COR-L47 (cell line): ENCODE measurements at regions not wholly inside any gene's neighbourhood (a gene's known extent, or its start where the extent isn't known, plus 50 kb on each side); places are given as distances from the start of the nearest gene placed in this dataset.

ENCODE experiments used
- DNase-seq: peaks from one replicate; lab custom pipeline; 2025; lab: John Stamatoyannopoulos, UW

DNA sequence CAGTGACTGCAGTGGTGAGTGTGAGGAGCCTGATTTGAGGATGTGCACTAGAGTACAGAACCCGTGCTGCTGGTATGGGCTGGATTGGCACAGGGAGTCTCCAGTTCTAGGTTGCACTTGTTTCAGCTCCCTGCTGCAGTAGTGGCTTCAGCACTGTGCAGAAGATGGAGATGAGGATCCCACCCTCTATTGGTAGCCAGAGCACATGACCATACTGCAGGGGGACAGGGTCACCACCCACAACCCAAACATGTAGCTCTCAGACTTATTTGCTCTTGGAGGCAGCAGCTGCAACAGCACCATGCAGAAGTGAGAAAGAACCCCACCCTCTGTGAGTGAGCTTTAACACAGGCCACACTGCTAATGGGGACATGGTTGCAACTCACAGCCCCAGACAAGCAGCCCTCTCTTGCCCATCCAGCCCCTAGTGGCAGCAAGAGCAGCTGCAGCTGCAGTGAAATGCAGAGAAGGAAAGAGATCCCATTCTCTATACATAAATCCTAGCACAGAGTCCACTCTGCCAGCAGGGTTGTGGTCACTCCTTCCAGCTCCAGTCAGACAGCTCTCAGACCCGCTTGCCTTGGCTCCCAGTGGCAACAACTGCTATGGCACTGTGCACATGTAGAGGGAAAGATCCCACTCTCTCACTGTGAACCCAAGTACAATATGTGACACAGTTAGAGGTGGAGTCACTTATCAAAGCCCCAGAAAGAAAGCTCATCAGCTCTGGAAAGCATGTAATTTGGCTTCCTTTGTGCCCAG lies 51.4 kb upstream of the SCIN start:
- no peak for DNase-seq

DNA sequence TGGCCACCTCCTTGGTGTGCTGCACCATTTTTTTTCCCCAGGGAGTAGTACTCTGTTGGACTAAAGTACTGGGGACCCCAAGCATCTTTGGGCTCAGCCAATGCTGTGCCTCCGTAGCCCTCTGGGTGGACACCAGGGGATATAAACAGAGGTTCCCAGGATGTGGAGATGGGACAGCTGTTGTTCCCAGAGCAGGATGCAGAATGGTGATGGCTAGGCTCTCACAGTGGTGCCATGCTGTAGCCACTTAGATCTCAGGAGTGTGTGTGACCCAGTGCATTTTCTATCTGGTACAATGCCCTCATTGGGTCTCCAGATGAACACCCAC lies 50.9 kb upstream of the SCIN start:
- no peak for DNase-seq
